Suprapubic skin (tissue), 3 donors: ENCODE measurements at regions not wholly inside any gene's neighbourhood (a gene's known extent, or its start where the extent isn't known, plus 50 kb on each side); places are given as distances from the start of the nearest gene placed in this dataset.

ENCODE experiments used
- POLR2A ChIP-seq, 2 donors: fragments of 450-650 bp; IDR thresholded peaks; one replicate each; pipeline ENCODE4 v1.6.1; 2017; ENCODE audit warnings: antibody characterized with exemption in 2 of 2, mild to moderate bottlenecking in 2 of 2, moderate library complexity in 2 of 2
- TF ChIP-seq, protein P1 (sequence below), 2 donors: fragments of 200-600 bp in 1 of 2; fragments of 450-650 bp in 1 of 2; sonication (generic) in 1 of 2; IDR thresholded peaks; one replicate each; pipeline ENCODE4 v1.5.1; 2016 to 2019; ENCODE audit warnings: antibody characterized with exemption in 2 of 2, mild to moderate bottlenecking in 1 of 2, moderate library complexity in 1 of 2

DNA sequence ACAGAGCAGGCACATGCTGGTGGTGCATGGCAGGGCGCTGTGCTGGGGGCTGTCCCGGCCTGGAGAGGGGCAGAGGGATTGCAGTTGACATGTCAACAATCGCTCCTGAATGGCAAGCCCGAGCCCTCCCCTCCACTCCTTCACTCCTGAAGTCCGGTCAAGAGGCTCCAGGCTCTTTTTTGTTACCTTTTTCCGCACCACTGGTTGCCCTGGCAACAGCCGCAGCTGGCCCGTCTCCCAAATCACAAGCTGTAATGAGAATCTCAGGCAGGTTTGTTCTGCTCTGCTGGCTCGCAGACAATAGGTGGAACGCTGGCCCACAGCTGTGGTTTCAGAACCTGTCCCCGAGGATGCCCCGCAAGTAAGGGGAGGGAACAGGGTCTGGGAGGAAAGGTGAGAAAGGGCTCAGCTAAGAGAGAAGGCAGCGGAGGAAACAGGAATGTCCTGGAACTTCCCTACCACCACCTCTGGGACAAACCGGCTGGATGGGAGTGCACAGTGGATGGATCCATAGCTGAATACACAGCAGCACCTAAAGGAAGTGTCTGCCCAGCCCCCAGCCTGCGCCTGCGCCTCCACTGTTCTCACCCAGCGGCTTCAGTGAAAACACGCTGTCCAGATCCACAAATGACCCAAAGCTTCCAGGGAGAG lies 58.9 kb downstream of the CALML3 start:
- TF ChIP-seq, protein P1, sequence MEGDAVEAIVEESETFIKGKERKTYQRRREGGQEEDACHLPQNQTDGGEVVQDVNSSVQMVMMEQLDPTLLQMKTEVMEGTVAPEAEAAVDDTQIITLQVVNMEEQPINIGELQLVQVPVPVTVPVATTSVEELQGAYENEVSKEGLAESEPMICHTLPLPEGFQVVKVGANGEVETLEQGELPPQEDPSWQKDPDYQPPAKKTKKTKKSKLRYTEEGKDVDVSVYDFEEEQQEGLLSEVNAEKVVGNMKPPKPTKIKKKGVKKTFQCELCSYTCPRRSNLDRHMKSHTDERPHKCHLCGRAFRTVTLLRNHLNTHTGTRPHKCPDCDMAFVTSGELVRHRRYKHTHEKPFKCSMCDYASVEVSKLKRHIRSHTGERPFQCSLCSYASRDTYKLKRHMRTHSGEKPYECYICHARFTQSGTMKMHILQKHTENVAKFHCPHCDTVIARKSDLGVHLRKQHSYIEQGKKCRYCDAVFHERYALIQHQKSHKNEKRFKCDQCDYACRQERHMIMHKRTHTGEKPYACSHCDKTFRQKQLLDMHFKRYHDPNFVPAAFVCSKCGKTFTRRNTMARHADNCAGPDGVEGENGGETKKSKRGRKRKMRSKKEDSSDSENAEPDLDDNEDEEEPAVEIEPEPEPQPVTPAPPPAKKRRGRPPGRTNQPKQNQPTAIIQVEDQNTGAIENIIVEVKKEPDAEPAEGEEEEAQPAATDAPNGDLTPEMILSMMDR (IDR thresholded peaks at IDR 0.05): no peak
- TF ChIP-seq POLR2A (IDR thresholded peaks at IDR 0.05): no peak
